A549 (cell line): ENCODE measurements at regions not wholly inside any gene's neighbourhood (a gene's known extent, or its start where the extent isn't known, plus 50 kb on each side); places are given as distances from the start of the nearest gene placed in this dataset.

Experiments
- ATAC-seq, 2 experiments: fragments of 200-7000 bp in 1 of 2; fragments of >200 bp in 1 of 2; cut with Nextera tagmentation in 1 of 2; cut with Tn5 transposase in 1 of 2; 3 replicates each; pipeline versions ENCODE4 v1.8.0 to v1.9.1; 2018 to 2020; ENCODE audit warnings: mild to moderate bottlenecking in 1 of 2, moderate library complexity in 1 of 2
- CTCF ChIA-PET: fragments of 300-600 bp; sonication (Branson Sonifier 250); formaldehyde crosslinking; extraction: SDS; loops from one replicate; lab custom pipeline; 2021; ENCODE audit warnings: antibody characterized with exemption, inconsistent platforms; lab: Yijun Ruan, JAX
- POLR2A ChIA-PET: fragments of 350-600 bp; formaldehyde crosslinking; extraction: SDS; loops from one replicate; lab custom pipeline; 2021; ENCODE audit warnings: antibody characterized with exemption, inconsistent platforms; lab: Yijun Ruan, JAX
- DNase-seq, 2 experiments: peaks; one replicate each; pipeline versions ENCODE4 v3.0.0 to v3.0.0-alpha.2; 2011 to 2016; ENCODE audit warnings: low read depth in 1 of 2, low spot score in 1 of 2
- FAIRE-seq: peaks from 2 replicates; lab custom pipeline; 2011; peaks lifted over from hg19 to GRCh38; lab: Jason Lieb, UNC
- H3K27ac ChIP-seq, 2 experiments: fragments of >200 bp; sonication (Bioruptor Twin); formaldehyde crosslinking; 3 replicates each; pipeline ENCODE4 v1.5.1; 2016 to 2017
- H3K4me1 ChIP-seq: fragments of >200 bp; sonication (Bioruptor Twin); formaldehyde crosslinking; 3 replicates; pipeline ENCODE4 v1.6.1; 2016
- H3K4me2 ChIP-seq: fragments of >200 bp; sonication (Bioruptor Twin); formaldehyde crosslinking; 3 replicates; pipeline ENCODE4 v1.6.1; 2016
- H3K4me3 ChIP-seq: fragments of >200 bp; sonication (Bioruptor Twin); formaldehyde crosslinking; 3 replicates; pipeline ENCODE4 v1.5.1; 2016
- H3K9me3 ChIP-seq: fragments of >200 bp; sonication (Bioruptor Twin); formaldehyde crosslinking; 3 replicates; pipeline ENCODE4 v1.6.1; 2016
- CBX2 ChIP-seq: fragments of 200-600 bp; sonication (generic); IDR thresholded peaks from 2 replicates; pipeline ENCODE4 v1.6.1; 2016; ENCODE audit warnings: low read depth, mild to moderate bottlenecking, borderline replicate concordance
- CBX8 ChIP-seq: fragments of 200-600 bp; sonication (generic); IDR thresholded peaks from 2 replicates; pipeline ENCODE4 v1.6.1; 2016
- CEBPB ChIP-seq, 2 experiments: fragments of >200 bp in 1 of 2; sonication (Bioruptor Twin) in 1 of 2; formaldehyde crosslinking in 1 of 2; IDR thresholded peaks; 2 replicates each; pipeline ENCODE4 v1.6.1; 2012 to 2016
- CHD2 ChIP-seq: fragments of 150-350 bp; IDR thresholded peaks from 2 replicates; pipeline ENCODE4 v1.6.1; 2014; ENCODE audit warnings: low read length; ENCODE audit not compliant: partially characterized antibody
- EHF ChIP-seq: fragments of 250-450 bp; sonication (Bioruptor Pico); IDR thresholded peaks from 2 replicates; pipeline ENCODE4 v1.5.0; 2020; ENCODE audit warnings: mild to moderate bottlenecking
- ESRRA ChIP-seq: fragments of 150-350 bp; IDR thresholded peaks from 2 replicates; pipeline ENCODE4 v1.6.1; 2014; ENCODE audit warnings: mild to moderate bottlenecking, low read length, borderline replicate concordance
- FOXS1 ChIP-seq: fragments of 250-450 bp; sonication (Bioruptor Pico); IDR thresholded peaks from 2 replicates; pipeline ENCODE4 v1.5.0; 2020; ENCODE audit warnings: mild to moderate bottlenecking, moderate library complexity
- GATA3 ChIP-seq: IDR thresholded peaks from 2 replicates; pipeline ENCODE4 v1.6.1; 2012; ENCODE audit warnings: borderline replicate concordance
- HDAC2 ChIP-seq: fragments of 200-600 bp; sonication (generic); IDR thresholded peaks from 2 replicates; pipeline ENCODE4 v1.6.1; 2016
- KDM1A ChIP-seq: fragments of 200-600 bp; sonication (generic); IDR thresholded peaks from 2 replicates; pipeline ENCODE4 v1.6.1; 2016; ENCODE audit warnings: low read depth, mild to moderate bottlenecking
- KDM5A ChIP-seq: fragments of 200-600 bp; sonication (generic); IDR thresholded peaks from 2 replicates; pipeline ENCODE4 v1.6.1; 2016; ENCODE audit warnings: antibody characterized with exemption, mild to moderate bottlenecking
- MAFK ChIP-seq: fragments of 450-650 bp; IDR thresholded peaks from 2 replicates; pipeline ENCODE4 v1.6.1; 2014; ENCODE audit not compliant: partially characterized antibody
- MYC ChIP-seq: IDR thresholded peaks from 2 replicates; pipeline ENCODE4 v1.6.1; 2012; ENCODE audit warnings: mild to moderate bottlenecking, inconsistent platforms, low read length, improper control_type of control experiment, borderline replicate concordance
- NR3C1 ChIP-seq: fragments of >200 bp; sonication (Bioruptor Twin); formaldehyde crosslinking; IDR thresholded peaks from 3 replicates; pipeline ENCODE4 v1.6.1; 2017
- POLR2AphosphoS2 ChIP-seq: conservative IDR thresholded peaks from 2 replicates; pipeline ENCODE4 v1.6.1; 2012; ENCODE audit warnings: low read length, improper control_type of control experiment, inconsistent platforms
- RARB ChIP-seq: fragments of 250-450 bp; sonication (Bioruptor Pico); IDR thresholded peaks from 2 replicates; pipeline ENCODE4 v1.8.0; 2021; ENCODE audit warnings: mild to moderate bottlenecking, moderate library complexity
- SREBF2 ChIP-seq: fragments of 450-650 bp; IDR thresholded peaks from 2 replicates; pipeline ENCODE4 v1.6.1; 2014; ENCODE audit warnings: mild to moderate bottlenecking, moderate library complexity
- TFCP2L1 ChIP-seq: fragments of 250-450 bp; sonication (Bioruptor Pico); IDR thresholded peaks from 2 replicates; pipeline ENCODE4 v1.5.0; 2021; ENCODE audit warnings: mild to moderate bottlenecking
- TP53 ChIP-seq: fragments of 250-450 bp; sonication (Bioruptor Pico); IDR thresholded peaks from 2 replicates; pipeline ENCODE4 v1.5.0; 2021; ENCODE audit warnings: mild to moderate bottlenecking, moderate library complexity
- ZSCAN20 ChIP-seq: fragments of 250-450 bp; sonication (Bioruptor Pico); IDR thresholded peaks from 2 replicates; pipeline ENCODE4 v1.8.0; 2022; ENCODE audit warnings: mild to moderate bottlenecking, moderate library complexity
- WGBS: methylation state at CpG from one replicate; pipeline ENCODE4 v1.1.6; 2017; ENCODE audit errors: missing lambda C conversion rate; 5-methylcytosine and 5-hydroxymethylcytosine counted together
- TF ChIP-seq, protein P1 (sequence below): fragments of 150-350 bp; IDR thresholded peaks from 2 replicates; pipeline ENCODE4 v1.6.1; 2014; ENCODE audit warnings: low read depth, mild to moderate bottlenecking, low read length
- TF ChIP-seq, protein P2 (sequence below): fragments of >200 bp; sonication (Bioruptor Twin); formaldehyde crosslinking; IDR thresholded peaks from 2 replicates; pipeline ENCODE4 v1.6.1; 2016
- TF ChIP-seq, protein P3 (sequence below): fragments of >200 bp; sonication (Bioruptor Twin); formaldehyde crosslinking; IDR thresholded peaks from 3 replicates; pipeline ENCODE4 v1.6.1; 2016
- TF ChIP-seq, protein P4 (sequence below): fragments of 250-450 bp; sonication (Bioruptor Pico); IDR thresholded peaks from 2 replicates; pipeline ENCODE4 v1.5.0; 2021; ENCODE audit warnings: mild to moderate bottlenecking, moderate library complexity, borderline replicate concordance

DNA sequence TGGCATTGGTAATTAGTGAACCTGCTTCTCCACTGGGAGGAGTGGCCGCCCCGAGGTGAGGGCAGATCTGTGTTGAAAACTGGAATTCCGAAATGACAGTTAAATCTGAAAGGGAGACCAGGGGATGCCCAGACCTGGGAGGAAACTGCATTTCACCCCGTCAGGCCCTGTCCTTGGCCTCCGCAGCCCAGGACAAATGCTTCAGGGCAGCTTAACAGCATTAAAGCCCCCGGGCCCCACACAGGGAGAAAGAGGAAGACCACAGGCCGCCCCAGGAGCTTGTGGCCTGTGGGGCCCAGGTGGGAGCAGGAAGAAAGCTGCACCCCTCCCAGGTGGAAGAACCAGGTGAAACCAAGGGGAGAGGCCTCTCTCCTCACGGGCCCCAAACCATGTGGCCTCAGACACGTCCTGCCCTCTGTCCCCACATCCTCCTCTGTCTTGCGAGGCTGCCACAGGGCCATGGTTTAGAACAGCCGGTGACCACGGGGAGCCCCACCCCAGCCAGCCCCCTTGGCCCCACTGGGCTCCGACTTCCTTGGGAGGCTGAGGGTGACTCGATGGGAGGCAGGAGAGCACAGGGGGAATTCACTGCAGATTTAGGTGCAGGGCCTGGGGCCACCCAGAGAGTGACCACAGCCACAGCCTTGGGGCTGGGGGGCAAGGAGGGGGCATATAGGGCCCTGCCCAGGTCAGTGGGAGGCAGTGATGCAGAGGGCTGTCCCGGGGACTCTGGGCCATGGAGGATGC is 265.4 kb downstream of the ADGRD1 start (continued):
- TF ChIP-seq NR3C1, result no peak
- TF ChIP-seq, protein P1, sequence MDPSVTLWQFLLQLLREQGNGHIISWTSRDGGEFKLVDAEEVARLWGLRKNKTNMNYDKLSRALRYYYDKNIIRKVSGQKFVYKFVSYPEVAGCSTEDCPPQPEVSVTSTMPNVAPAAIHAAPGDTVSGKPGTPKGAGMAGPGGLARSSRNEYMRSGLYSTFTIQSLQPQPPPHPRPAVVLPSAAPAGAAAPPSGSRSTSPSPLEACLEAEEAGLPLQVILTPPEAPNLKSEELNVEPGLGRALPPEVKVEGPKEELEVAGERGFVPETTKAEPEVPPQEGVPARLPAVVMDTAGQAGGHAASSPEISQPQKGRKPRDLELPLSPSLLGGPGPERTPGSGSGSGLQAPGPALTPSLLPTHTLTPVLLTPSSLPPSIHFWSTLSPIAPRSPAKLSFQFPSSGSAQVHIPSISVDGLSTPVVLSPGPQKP, result no peak
- TF ChIP-seq POLR2AphosphoS2, result no peak
- TF ChIP-seq CBX8, result no peak
- no peak for TF ChIP-seq SREBF2
- no peak for TF ChIP-seq TFCP2L1 (CRISPR knock-in tag)
- TF ChIP-seq EHF (CRISPR knock-in tag), result no peak
- no peak for TF ChIP-seq KDM1A
- TF ChIP-seq, protein P2, sequence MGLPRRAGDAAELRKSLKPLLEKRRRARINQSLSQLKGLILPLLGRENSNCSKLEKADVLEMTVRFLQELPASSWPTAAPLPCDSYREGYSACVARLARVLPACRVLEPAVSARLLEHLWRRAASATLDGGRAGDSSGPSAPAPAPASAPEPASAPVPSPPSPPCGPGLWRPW, result no peak
- no peak for TF ChIP-seq CBX2
- TF ChIP-seq, all 56 proteins: peak for 0

DNA sequence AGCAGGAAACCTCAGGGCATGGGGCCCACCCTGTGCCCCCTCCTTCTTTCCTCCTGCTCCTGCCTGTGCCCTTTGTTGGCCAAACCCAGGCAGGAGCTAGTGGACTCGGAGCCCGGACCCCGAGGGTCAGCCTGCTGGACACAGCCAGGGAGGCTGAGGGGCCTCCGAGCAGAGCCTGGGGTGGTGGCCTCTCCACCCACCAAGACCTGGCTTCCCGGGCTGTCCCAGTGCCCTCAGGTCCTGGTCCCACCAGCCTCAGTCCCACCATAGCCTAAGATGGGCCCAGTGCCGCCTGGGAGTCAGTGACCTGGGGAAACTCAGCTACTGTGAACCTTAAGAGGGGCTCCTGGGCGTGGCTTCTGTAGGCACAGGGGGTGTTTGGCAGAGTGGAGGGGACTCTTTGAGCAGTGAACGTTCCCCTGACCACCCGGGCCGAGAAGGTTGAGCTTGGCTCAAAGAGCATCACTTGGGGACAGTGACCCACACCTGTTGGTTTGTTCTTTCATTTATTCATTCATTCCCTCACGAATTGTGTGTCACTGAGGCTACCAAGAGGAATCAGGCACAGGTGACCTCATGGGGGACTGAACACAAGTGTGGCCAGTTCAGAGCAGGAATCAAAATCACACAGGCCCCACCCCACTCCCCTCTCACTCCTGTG is 266.1 kb downstream of the ADGRD1 start:
- peak overlapping the region; percentile 57 to 82 for H3K27ac ChIP-seq
- H3K4me1 ChIP-seq, result peaks cover 34% of the 10 kb centered on the region
- 88% methylated on average over 7 of the region's 11 CpGs for WGBS
- FAIRE-seq, result no peak
- TF ChIP-seq MYC (no peak), CBX2 (no peak), TP53 (CRISPR knock-in tag) (no peak), ESRRA (no peak), CEBPB (IDR thresholded peaks at IDR 0.05) (no peak), CHD2 (no peak), KDM5A (no peak), HDAC2 (no peak), RARB (CRISPR knock-in tag) (no peak), MAFK (no peak)
- TF ChIP-seq, protein P1, result no peak
- TF ChIP-seq, protein P3, sequence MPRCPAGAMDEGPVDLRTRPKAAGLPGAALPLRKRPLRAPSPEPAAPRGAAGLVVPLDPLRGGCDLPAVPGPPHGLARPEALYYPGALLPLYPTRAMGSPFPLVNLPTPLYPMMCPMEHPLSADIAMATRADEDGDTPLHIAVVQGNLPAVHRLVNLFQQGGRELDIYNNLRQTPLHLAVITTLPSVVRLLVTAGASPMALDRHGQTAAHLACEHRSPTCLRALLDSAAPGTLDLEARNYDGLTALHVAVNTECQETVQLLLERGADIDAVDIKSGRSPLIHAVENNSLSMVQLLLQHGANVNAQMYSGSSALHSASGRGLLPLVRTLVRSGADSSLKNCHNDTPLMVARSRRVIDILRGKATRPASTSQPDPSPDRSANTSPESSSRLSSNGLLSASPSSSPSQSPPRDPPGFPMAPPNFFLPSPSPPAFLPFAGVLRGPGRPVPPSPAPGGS, result no peak
- no peak overlapping the region for H3K4me2 ChIP-seq
- POLR2A ChIA-PET, result no interaction called here
- CTCF ChIA-PET, result no interaction called here
- H3K9me3 ChIP-seq, result no peaks in the 10 kb centered on the region
- H3K4me3 ChIP-seq, result no peak overlapping the region
- DNase-seq, result no peak
- no peak for ATAC-seq

DNA sequence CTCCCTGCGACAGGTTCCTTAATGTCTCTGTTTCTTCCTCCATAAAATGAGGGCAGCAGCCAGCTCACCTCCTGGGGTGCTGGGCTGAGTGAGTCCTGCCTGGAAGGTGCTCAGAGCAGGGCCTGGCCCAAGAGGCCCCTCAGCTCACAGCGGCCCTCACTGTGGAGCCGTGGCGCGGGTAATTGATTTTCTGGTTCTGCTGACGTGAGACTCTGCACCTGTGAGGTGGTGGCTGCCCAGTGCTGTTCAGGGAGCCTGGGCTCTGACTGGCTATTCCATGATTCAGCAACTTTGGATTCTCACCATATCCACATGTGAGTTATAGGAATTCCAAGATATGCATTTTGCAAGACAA is 266.6 kb downstream of the ADGRD1 start:
- H3K27ac ChIP-seq, result peak overlapping the region; percentile 57 to 82
- DNase-seq, result no peak
- ChIA-PET CTCF (no interaction called here), POLR2A (no interaction called here)
- H3K4me2 ChIP-seq, result no peak overlapping the region
- ATAC-seq, result no peak
- 97% methylated on average over 6 of the region's 6 CpGs for WGBS
- H3K4me3 ChIP-seq, result no peak overlapping the region
- H3K9me3 ChIP-seq, result no peaks in the 10 kb centered on the region
- no peak for FAIRE-seq
- H3K4me1 ChIP-seq, result peaks cover 34% of the 10 kb centered on the region
- TF ChIP-seq MAFK (peak; percentile 43), TFCP2L1 (CRISPR knock-in tag) (no peak), ZSCAN20 (CRISPR knock-in tag) (no peak), FOXS1 (no peak), GATA3 (no peak)
- TF ChIP-seq, protein P4, sequence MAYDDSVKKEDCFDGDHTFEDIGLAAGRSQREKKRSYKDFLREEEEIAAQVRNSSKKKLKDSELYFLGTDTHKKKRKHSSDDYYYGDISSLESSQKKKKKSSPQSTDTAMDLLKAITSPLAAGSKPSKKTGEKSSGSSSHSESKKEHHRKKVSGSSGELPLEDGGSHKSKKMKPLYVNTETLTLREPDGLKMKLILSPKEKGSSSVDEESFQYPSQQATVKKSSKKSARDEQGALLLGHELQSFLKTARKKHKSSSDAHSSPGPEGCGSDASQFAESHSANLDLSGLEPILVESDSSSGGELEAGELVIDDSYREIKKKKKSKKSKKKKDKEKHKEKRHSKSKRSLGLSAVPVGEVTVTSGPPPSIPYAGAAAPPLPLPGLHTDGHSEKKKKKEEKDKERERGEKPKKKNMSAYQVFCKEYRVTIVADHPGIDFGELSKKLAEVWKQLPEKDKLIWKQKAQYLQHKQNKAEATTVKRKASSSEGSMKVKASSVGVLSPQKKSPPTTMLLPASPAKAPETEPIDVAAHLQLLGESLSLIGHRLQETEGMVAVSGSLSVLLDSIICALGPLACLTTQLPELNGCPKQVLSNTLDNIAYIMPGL (CRISPR knock-in tag), result no peak
